Dedifferentiated amniotic fluid mesenchymal stem cell (primary cell): ENCODE measurements at regions not wholly inside any gene's neighbourhood (a gene's known extent, or its start where the extent isn't known, plus 50 kb on each side); places are given as distances from the start of the nearest gene placed in this dataset.

ENCODE experiments used
- DNase-seq: peaks from one replicate; pipeline ENCODE4 v3.0.0-alpha.2; 2016; ENCODE audit errors: extremely low spot score

- no peak for DNase-seq
These were observed 301.0 kb downstream of the DOCK8 start for GRCh38 chr9:515665-516064.

GRCh38 chr9:517993-518392, 303.3 kb downstream of the DOCK8 start:
- no peak for DNase-seq

- no peak for DNase-seq
These were observed 303.9 kb downstream of the DOCK8 start for GRCh38 chr9:518540-518939.

- DNase-seq, result no peak
These were observed 304.9 kb downstream of the DOCK8 start for GRCh38 chr9:519579-519978.

- no peak for DNase-seq
These were observed 305.6 kb downstream of the DOCK8 start for GRCh38 chr9:520302-520701.

- no peak for DNase-seq
These were observed 307.5 kb downstream of the DOCK8 start for GRCh38 chr9:522190-522589.

- no peak for DNase-seq
These were observed 308.0 kb downstream of the DOCK8 start for GRCh38 chr9:522658-523057.

GRCh38 chr9:523444-523843, 308.8 kb downstream of the DOCK8 start:
- DNase-seq, result no peak

- no peak for DNase-seq
These were observed 309.3 kb downstream of the DOCK8 start for GRCh38 chr9:524008-524407.

- no peak for DNase-seq
These were observed 312.4 kb downstream of the DOCK8 start for GRCh38 chr9:526904-527591.

GRCh38 chr9:529731-530130, 311.8 kb upstream of the DMRT1 start:
- DNase-seq, result no peak

- DNase-seq, result no peak
These were observed 310.8 kb upstream of the DMRT1 start for GRCh38 chr9:530681-531080.

- DNase-seq, result no peak
These were observed 308.8 kb upstream of the DMRT1 start for GRCh38 chr9:532707-533106.

- DNase-seq, result no peak
These were observed 306.6 kb upstream of the DMRT1 start for GRCh38 chr9:534886-535285.

GRCh38 chr9:535356-535755, 306.1 kb upstream of the DMRT1 start:
- no peak for DNase-seq

GRCh38 chr9:536597-537511, 304.6 kb upstream of the DMRT1 start:
- DNase-seq, result no peak

GRCh38 chr9:543478-543877, 298.0 kb upstream of the DMRT1 start:
- no peak for DNase-seq

- no peak for DNase-seq
These were observed 296.0 kb upstream of the DMRT1 start for GRCh38 chr9:545480-545879.

- no peak for DNase-seq
These were observed 295.3 kb upstream of the DMRT1 start for GRCh38 chr9:546235-546634.

GRCh38 chr9:546797-547223, 294.7 kb upstream of the DMRT1 start:
- no peak for DNase-seq

GRCh38 chr9:547314-547713, 294.2 kb upstream of the DMRT1 start:
- DNase-seq, result no peak

GRCh38 chr9:549455-549997, 292.0 kb upstream of the DMRT1 start:
- no peak for DNase-seq

GRCh38 chr9:550333-550732, 291.2 kb upstream of the DMRT1 start:
- DNase-seq, result no peak
